ENCODE measurements at regions not wholly inside any gene's neighbourhood (a gene's known extent, or its start where the extent isn't known, plus 50 kb on each side); places are given as distances from the start of the nearest gene placed in this dataset.

DNA sequence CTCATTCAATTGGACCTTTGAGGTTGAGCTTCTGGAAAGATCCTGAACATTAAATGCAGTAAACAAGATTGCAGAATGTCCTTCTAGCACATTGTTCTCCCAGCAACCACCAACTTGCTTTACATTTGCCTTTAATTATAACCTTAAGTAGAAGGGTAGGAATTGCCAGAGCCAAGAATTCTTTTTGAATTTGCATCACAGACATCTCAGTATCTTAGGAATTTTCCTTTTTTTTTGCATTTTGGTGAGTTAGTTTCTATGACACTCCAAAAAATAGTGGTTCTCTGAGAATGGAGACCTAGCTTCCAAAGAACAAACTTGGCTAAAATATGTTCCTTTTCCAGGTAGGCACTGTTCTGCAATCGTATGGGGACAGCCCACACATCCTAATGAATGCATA, 456.0 kb downstream of the GATA3 start:
- Histone ChIP-seq H3K27ac (ENCODE audit: insufficient read depth, low read length) (no peak overlapping the region), H2AK5ac (ENCODE audit: low read depth, low read length) (no peak overlapping the region), H3K56ac (ENCODE audit: extremely low read depth, insufficient read depth, low read length) (no peak overlapping the region), H3K4me3 (ENCODE audit: insufficient read depth, low read depth, low read length) (no peak overlapping the region), H3K4me2 (ENCODE audit: low read depth, low read length) (no peak overlapping the region), H3K18ac (ENCODE audit: low read depth, low read length) (no peak overlapping the region), H3K4me1 (ENCODE audit: control insufficient read depth, insufficient read depth, low read length) (no peaks in the 10 kb centered on the region), H4K5ac (ENCODE audit: low read depth, low read length) (no peak overlapping the region), H2BK5ac (ENCODE audit: low read depth, low read length, poor library complexity, severe bottlenecking) (no peak overlapping the region), H2BK120ac (ENCODE audit: low read depth, low read length) (no peak overlapping the region), H4K8ac (ENCODE audit: low read depth in 2 of 2, low read length in 2 of 2) (no peak overlapping the region), H3K9me3 (ENCODE audit: control insufficient read depth, insufficient read depth, low read length) (peaks cover 32% of the 10 kb centered on the region), H2AFZ (replicated peaks; ENCODE audit: low read length, poor library complexity) (no peak overlapping the region), H3K27me3 (ENCODE audit: control insufficient read depth, insufficient read depth, low read length) (no peaks in the 10 kb centered on the region), H2BK15ac (ENCODE audit: low read depth, low read length) (no peak overlapping the region), H2AK9ac (replicated peaks; ENCODE audit: low read depth, low read length, poor library complexity) (no peak overlapping the region), H3K36me3 (ENCODE audit: control insufficient read depth, insufficient read depth, low read length) (no peaks in the 10 kb centered on the region), H4K20me1 (ENCODE audit: insufficient read depth, low read length) (no peaks in the 10 kb centered on the region), H2BK20ac (ENCODE audit: low read depth, low read length) (no peak overlapping the region), H3K9me1 (ENCODE audit: insufficient read depth, low read length) (no peaks in the 10 kb centered on the region), H3K14ac (replicated peaks; ENCODE audit: low read depth, low read length) (no peak overlapping the region), H3K23ac (ENCODE audit: low read depth, low read length) (no peak overlapping the region), H4K91ac (ENCODE audit: insufficient read depth, low read depth, low read length) (no peak overlapping the region), H3K9ac (ENCODE audit: low read depth, low read length) (no peak overlapping the region), H3K4ac (ENCODE audit: low read depth, low read length) (no peak overlapping the region), H3K79me1 (ENCODE audit: low read depth in 1 of 2, low read length in 2 of 2) (no peaks in the 10 kb centered on the region)
- intact Hi-C loops (cut with micrococcal nuclease) (no loop called here), in situ Hi-C loops (cut with MboI; ENCODE audit: low sequenced_read_pairs) (no loop called here), dilution Hi-C loops (cut with HindIII; ENCODE audit: low sequenced_read_pairs, unreplicated experiment) (no loop called here)
- no peak for TF ChIP-seq CTCF (conservative IDR thresholded peaks at IDR 0.05; ENCODE audit: low read depth, low read length)
- TF ChIP-seq RAD21 (IDR thresholded peaks at IDR 0.05; ENCODE audit: low read length): no peak
- TF ChIP-seq MXI1 (IDR thresholded peaks at IDR 0.05; ENCODE audit: borderline replicate concordance, low read depth, low read length): no peak
- no peak for TF ChIP-seq BHLHE40 (IDR thresholded peaks at IDR 0.05; ENCODE audit: low read depth, low read length)
- no peak for TF ChIP-seq RCOR1 (IDR thresholded peaks at IDR 0.05; ENCODE audit: insufficient replicate concordance, low read length)
- no peak for TF ChIP-seq RFX5 (IDR thresholded peaks at IDR 0.05; ENCODE audit: low read depth, low read length)
- no peak for TF ChIP-seq MAFK (IDR thresholded peaks at IDR 0.05; ENCODE audit: low read depth, low read length)
- no peak for TF ChIP-seq FOS (IDR thresholded peaks at IDR 0.05; ENCODE audit: low read depth, low read length)
- TF ChIP-seq SMC3 (IDR thresholded peaks at IDR 0.05; ENCODE audit: low read depth, low read length): no peak
- TF ChIP-seq CEBPB (IDR thresholded peaks at IDR 0.05; ENCODE audit: low read depth, low read length): no peak
- TF ChIP-seq USF2 (IDR thresholded peaks at IDR 0.05; ENCODE audit: low read depth, low read length): no peak
- no peak for TF ChIP-seq CHD1 (IDR thresholded peaks at IDR 0.05; ENCODE audit: low read depth, low read length)
- BruUV-seq (replicated peaks): no TSS peak
- no CpG with 5 or more reads among the region's 1 CpG for WGBS, 2 experiments (ENCODE audit: extremely low coverage in 2 of 2, insufficient read length in 1 of 2)
- no peak for ATAC-seq (ENCODE audit: low read depth)
- DNase-seq: no peak
- ChIA-PET CTCF (no interaction called here), POLR2A (ENCODE audit: unreplicated experiment) (no interaction called here)

Measured in IMR-90 (cell line).